HG03159 (cell line): ENCODE measurements at regions not wholly inside any gene's neighbourhood (a gene's known extent, or its start where the extent isn't known, plus 50 kb on each side); places are given as distances from the start of the nearest gene placed in this dataset.

Experiments
- ATAC-seq: cut with Tn5 transposase; IDR thresholded peaks from one replicate; pipeline ENCODE4 v1.9.1; 2021; ENCODE audit warnings: mild to moderate bottlenecking, moderate library complexity; ENCODE audit not compliant: unreplicated experiment

DNA sequence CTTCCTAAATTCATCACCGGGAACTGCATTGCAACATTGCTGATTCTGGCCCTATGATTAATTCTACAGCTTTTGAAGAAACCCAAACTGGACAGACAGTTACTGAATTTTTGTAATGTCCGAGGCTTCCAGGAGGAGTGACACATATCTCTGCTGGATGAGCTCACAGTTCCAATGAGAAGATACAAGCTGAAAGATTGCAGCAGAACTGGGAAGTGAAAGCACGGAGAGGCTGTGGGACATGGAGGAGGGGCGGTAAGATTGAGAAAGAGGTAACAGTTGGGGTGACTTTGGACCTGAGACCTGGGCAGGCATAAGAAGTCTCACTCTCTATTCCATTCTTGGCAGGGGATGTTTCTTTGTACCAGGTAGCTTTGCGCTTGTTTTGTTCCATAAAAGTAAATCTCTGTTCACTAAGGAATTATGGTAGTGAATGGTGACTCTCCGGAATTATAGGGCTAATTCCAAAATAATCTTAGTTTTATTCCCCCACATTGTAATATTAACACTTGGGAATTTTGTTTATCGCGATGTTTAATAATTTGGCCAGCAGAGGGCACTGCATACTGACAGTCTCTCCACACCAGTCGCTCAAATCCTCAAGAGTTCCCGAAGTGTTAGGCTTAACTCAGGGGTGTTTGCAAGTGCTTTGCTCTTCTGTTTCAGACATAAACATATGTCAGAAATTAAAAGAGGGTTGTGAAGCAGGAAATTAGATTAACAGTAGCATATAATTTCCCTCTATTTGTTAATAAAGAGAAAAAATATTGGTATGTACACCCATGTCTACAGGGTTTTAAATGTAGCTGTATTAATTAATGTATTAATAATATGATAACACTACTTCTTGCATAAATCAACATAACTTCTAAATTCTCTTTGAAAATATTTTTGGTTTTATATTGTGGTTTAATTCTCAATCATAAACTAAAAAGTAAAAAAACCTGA is 201.4 kb downstream of the SOCS6 start:
- no peak for ATAC-seq

DNA sequence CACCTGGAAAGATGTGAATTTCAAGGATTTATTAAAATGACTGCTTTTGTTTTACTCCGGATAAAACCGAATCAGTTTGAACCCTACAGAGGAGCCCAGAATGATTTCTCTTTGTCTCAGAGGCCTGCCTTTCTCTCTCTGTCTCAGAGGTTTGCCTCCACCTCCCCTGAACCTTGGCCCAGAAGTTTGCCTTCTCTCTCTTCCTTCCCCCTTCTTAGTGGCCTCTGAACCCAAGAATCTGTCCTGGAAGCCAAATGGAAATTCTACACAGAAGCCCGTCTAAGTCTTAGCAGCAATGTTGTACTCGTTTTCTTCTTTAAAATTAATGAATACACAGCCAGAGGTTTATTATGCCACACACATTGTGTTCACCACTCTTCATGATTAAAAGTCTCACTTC is 200.7 kb downstream of the SOCS6 start:
- ATAC-seq: no peak

DNA sequence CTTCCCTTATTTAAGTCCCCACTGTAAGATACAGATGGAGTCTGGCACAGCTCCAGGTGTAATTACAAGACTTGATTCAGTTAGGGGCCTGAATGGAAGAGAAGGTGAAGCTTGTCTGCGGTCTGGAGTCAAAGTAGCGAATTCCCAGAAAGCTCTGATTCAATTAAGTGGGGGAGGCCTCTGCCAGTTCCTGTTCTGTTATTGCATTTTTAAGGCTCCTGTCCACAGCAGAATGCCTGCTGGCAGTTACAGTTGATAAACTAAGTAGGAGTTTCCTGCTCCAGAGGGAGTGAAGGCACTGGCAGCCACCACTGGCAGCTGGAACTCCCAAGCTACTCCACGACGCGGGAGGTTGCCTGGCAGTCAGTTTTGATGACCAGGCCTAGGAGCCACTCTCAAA is 181.1 kb downstream of the SOCS6 start:
- no peak for ATAC-seq

DNA sequence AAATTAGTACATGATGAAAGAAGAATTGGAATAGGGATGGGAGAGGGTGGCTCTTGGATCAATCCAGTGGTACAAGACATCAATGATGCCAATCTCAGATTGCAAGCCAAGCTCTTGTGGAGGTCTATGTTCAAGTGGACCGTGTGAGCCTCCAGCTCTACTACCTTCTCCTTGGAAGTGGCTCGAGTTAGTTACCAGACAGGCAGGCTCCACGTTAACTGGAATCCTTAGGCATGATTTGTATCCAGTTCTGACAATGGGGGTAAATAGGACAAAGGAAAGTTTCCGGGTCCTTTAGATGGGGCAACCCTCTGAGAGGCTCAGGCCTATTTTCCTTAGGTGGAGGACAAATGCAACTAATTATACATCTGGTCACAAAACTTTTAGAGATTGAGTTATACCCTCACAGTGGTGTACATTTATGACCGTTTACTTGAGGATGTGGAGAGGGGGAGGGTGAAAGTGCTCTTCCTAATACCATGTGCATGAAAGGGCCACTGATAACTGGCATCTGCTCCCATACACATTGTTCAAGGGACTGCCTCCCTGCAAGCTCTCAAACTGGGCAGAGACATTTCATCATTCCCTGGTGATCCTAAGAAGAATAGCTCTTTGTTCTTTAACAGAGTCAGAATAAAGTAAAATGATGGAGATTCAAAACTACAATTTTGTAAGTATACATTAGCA is 180.2 kb downstream of the SOCS6 start:
- ATAC-seq: no peak

DNA sequence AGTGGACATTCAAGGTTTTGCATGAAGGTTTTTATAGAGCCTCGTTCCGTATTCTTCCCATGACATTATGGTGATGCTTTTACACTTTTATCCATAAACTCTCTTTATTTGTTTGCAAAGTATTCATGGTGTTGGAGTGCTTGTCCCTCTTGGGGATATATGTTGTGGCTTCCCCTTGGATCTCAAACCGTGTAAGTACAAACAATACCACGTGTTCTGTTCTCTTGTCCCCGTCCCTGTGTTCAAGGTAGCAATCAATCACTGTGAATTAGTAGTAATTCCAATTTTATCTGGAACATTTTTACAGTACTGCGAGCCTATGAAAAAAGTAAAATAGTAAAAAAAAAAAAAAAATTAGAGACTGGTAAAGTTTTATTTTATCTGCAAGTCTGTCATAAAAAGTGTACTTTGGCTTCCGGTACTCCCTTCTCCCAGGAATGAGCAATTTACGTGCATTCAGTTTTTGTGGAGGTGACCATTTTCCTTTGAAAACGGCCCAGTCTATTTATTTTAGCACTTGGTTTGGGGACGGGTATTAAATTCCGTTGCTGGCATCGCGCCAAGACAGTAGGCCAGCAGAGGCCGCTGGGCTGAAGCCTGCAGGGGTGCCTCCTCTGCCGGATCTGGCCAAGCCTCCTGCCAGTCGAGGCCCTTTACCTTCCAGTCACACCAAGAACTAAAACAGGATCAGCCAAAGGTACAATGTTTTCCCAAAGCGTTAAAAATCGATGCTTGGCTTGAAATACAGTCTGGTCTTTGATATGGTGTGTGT is 175.7 kb downstream of the SOCS6 start:
- no peak for ATAC-seq

DNA sequence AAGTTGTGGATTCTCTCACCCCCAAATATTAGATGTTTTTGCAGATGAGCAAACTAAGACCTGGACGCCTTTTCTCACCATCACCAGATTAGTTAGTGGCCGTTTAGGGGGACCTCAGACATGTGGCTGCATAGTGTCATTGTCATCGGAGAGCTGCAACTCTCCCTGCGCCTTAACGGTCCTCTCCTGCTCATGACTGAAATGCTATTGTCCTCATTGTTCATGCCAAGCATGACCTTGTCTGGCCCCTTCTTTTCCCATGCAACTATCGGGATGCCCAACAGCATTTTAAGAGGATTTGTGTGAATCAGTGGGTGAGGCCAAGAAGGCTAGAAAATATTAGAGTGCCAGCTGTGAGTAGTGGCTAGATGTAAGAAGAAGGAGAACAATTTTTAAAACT is 174.2 kb downstream of the SOCS6 start:
- no peak for ATAC-seq

DNA sequence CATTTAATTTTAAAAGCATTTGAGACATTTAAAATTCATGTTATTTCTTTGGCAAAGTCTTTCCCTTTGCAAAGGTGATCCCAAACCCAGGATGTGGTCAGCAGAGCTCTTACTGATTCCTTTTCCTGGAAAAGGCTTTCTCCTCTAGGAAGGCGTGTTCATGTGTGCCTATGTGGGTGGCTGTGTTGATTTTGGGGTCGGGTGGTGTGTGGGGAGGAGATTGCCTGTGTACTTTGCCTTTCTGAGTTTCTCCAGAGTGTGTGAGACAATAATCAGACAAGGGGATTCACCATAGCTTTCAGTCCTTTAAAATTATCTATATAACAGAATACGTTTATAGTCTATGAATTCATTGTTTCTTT is 173.2 kb downstream of the SOCS6 start:
- ATAC-seq: no peak

DNA sequence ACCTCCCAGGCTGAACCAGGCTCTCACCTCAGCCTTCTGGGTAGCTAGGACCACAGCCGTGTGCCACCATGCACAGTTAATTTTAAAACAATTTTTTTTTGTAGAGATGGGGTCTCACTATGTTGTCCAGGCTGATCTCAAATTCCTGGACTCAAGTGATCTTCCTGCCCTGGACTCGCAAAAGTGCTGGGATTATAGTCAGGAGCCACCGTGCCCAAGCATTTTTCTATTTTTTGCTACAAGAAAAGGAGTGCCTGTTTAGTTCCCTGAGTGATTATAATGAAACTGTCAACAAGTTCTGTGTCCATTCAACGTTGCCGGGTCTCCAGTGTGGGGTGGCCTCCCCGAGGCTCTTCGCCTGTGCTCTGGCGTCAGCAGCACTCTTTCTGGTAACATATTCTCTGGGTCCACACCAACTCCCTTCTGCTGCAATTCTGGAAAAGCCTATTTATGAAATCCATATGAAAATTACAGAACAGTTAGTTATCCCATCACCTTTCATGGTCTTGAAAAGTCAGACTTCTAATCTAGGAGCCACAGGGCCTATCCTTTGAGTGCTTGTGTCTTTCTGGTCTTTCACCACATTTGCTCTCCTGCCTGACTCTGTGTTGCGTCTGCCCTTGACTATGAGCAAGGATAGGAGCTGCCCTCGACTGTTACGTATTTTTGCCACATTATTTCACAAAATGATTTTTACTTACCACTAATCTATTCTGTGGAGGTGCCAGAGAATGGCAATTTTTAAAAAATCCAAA is 172.7 kb downstream of the SOCS6 start:
- no peak for ATAC-seq

DNA sequence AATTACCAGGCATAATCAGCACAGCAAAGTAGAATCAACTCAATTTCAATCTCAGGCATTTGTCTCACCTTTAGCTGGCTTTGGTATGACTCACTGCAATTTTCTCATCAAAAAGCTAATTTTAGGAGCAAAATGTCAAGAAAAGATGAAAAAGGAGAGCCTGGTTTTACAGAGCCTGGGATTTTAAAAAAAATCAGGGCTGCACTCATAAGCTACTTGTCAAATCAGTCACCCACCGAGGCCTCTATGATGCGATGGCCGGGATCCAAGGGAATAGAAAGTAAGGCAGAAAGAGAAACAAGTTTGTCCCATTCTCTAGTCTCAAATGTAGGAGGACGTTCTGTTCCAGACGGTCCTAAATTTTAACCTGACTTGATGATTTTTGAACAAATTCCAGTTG is 170.9 kb downstream of the SOCS6 start:
- no peak for ATAC-seq

DNA sequence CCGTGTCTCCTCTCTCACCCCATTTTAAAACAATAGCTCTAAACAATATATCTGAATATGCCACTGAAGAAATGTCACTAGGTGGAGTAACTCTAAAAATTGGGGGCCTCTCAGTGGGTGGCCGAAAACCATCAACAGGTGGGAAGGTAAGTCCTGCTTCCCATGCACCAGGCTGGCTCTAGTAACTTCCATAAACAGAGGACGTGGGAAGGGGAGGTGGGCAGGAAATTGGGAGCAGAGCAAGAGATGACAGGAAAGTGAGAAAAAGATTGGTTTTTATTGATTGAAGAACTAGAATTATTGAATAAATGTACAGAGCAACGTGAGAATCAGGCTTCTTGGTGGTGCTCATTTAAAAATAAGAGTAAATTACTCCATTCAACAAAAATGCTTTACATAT is 170.4 kb downstream of the SOCS6 start:
- no peak for ATAC-seq

DNA sequence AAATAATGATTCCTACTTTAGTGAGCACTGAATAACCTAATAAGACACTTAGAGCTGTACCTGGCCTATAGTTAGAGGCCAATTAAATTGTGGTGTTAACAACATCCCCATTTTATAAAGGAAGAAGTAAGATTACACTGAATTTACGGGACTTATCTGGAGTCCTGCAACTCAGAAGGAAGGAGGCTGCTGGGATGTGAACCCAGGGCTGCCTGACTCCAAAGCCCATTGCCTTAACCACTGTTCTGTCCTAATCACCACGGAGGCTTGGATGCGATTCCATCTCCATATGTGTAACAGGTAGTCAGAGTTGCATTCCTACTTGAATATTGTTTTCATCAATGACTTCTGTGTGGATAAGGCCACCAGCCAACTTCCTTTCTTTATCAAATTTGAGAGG is 168.9 kb downstream of the SOCS6 start:
- no peak for ATAC-seq

DNA sequence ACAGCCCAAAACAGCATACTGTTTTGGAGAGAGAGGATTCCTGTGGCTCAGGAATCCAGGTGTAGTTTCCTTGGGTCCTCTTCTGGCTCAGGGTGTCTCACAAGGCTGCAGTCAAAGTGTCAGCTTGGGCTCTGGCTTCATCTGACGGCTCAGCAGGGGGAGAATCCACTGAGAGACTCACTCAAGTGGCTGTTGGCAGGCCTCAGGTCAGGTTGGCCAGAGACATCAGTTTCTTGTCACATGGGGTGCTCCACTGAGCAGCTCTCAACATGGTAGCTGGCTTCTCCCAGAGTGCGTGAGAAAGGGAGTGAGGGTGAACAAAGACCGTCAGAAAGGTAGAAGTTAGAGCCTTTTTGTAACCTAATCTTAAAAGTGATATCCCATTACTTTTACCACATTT is 168.4 kb downstream of the SOCS6 start:
- ATAC-seq: no peak

DNA sequence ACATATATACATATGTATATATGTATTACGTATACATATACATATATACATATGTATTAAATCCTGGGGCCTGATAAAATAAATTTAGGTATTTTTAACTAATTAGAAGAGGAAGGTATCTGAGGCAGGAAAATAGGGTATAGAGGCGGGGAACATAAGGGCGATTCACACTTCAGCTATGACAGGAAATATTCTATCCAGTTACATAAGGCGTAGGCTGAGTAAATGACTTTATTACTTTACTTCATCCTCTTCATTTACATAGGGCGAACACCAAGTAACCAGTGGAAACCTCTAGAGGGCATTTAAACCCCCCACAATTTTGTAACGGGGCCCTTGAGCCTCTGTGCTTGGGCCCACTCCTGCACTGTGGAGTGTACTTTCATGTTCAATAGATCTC is 167.5 kb downstream of the SOCS6 start:
- no peak for ATAC-seq

DNA sequence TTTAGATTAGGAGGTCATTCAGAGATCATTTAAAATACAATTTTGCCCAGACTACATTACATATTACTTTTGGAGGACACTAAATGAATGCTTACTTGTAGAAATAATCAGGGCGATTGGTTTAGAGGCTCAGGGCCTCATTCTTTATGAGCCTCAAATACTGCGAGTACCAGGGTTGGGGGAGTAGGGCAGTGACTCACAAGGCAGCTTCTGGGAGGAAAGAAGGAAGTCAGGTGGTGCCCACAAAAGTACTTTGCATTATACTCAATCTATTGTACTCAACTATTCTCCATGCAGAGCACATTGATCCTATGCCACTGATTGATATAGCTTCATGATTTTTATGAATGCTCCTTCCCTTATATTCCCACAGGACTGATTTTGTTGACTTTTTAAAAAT is 166.9 kb downstream of the SOCS6 start:
- no peak for ATAC-seq

DNA sequence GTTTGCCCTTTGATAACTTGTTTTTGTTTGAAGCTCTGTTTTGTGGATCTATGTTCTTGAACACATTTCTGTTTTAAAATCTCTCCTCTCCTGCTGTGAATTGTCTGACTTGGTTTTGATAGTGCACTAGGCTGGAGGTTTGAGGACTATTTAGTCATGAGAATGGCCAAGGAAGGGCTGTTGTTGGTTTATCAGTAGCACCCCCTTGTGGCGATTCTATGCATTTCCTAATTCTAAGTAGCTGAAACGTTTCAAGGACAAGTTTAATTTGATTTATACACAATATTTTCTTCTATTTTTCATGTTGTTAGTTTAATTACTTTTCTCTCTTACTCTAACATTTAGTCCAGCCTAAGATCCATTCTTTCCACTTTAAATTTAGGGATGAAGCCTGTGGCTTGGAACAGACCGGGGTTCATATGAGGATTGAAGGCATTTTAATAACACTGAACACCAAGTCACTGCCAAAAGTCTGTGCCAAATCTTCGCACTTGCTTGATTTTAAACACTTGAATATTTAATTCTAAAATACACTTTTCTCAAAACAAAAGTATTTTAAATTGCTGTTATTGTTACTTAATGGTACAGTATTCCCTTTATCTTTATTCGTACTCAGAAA is 166.0 kb downstream of the SOCS6 start:
- peak; percentile 73 for ATAC-seq

DNA sequence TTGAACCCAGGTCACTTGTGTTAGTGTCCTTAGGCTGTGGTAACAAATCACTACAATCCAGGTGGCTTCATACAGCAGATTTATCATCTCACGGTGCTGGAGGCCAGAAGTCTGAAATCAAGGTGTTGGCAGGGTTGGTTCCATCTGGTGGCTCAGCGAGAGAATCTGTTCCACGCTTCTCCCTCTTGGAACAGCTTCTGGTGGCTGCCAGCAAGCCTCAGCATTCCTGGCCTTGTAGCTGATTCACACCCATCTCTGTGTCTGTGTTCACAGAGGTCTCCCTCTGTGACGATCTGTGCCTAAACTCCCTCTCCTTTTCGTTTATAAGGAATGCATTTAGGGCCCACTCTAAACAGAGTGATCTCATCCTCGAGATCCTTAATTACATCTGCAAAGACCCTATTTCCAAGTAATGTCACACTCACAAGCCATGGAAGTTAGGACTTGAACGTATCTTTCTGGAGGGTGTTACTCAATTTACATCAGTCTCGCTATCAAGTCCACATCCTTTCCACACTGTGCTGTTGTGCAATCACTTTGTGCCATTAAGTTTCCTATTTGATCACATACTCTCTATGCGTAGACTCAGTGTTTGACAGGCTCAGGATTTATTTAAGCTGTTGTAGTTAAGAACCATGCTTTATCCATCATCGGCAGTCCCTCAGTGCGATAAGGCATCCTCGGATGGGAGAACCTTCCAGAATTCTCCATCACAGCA is 164.4 kb downstream of the SOCS6 start:
- ATAC-seq: no peak

DNA sequence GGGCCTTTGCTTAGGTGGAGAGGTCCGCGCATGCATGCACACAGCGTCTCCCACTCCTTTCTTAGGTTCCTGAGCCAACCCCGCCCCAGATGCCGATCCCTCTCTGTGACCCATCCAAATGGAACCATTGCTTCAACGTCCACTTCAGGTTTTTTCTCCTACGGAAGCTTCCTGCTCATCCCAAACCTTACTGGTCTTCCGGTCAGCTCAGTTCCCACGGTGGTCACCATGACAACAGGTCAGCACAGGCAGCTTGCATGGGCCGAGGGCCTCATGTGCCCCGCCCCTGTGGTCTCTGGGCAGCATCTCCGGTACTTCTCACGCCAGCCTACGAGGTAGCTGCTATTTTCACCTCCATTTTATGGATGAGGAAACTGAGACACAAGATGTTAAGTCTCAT is 163.7 kb downstream of the SOCS6 start:
- no peak for ATAC-seq

DNA sequence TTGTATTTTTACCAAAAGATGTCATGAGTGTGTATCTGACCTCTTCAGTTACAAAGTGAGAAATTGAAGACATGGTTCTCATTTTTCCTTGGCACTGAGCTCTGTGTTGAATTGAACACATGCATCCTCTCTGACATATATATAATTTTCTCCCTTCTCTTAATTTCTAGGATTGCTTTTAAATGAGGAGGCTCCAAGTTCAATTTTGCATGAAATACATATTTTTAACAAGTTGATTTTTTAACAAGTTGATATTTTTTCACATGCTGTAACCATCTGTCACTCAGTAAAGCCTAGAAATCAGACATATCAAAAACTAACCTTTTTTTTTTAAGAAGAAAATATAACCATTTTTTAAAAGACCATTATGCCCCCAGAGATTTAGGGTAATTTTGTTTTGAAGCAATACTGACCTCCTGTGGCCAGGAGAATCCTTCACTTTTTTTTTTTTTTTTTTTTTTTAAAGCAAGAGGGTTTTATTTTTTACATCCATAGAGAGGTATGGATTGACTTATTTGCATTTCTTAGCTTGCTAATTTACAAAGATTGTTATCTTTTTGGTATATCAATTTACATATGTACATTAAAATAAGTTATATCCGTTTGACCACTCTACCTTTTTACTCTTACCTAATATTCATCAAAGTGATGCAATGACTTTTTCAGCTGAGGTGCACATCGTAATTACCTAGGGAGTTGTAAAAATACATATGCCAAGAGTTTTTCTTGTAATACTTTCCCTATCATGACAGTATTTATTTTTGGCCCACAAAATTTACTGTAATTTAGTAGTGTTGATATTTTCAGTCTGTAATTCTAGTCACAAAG is 161.8 kb downstream of the SOCS6 start:
- no peak for ATAC-seq

DNA sequence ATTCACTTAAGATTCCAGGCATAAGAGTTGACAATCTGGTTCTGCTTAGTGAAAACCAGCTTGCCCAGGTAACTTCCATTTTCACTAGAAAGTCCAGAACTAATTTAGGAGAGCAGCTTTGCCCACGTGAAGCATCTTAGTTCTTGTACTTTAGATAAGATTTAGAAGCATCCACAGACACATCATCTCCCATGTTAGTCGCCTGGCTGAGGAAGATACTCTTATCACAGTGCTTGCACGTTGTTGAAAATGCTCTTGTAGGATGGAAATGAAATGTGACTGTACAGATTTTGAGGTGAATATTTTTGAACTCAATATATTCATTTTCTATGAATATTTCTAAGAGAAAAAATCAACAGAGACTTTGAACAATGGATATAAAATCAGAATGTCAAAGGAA is 159.7 kb downstream of the SOCS6 start:
- ATAC-seq: no peak
